ENCODE measurements at regions not wholly inside any gene's neighbourhood (a gene's known extent, or its start where the extent isn't known, plus 50 kb on each side); places are given as distances from the start of the nearest gene placed in this dataset.

GRCh38 chr18:29449424-29449823 lies 1272.5 kb upstream of the CDH2 start:
- H3K4me1 ChIP-seq, result no peaks in the 10 kb centered on the region
- TF ChIP-seq CTCF (IDR thresholded peaks at IDR 0.05), result no peak
- H3K9me3 ChIP-seq, result no peaks in the 10 kb centered on the region
- DNase-seq, result no peak
- intact Hi-C loops (cut with DNase I), result no loop called here
- no peak for ATAC-seq
- H3K36me3 ChIP-seq, result no peaks in the 10 kb centered on the region
- H3K4me3 ChIP-seq, result no peak overlapping the region
- H3K27me3 ChIP-seq (ENCODE audit: low read depth), result no peaks in the 10 kb centered on the region
- H3K27ac ChIP-seq, result no peak overlapping the region

- TF ChIP-seq CTCF (IDR thresholded peaks at IDR 0.05), result no peak
- Histone ChIP-seq H3K27me3 (ENCODE audit: low read depth) (no peaks in the 10 kb centered on the region), H3K4me1 (no peaks in the 10 kb centered on the region), H3K36me3 (no peaks in the 10 kb centered on the region), H3K27ac (no peak overlapping the region), H3K4me3 (no peak overlapping the region), H3K9me3 (no peaks in the 10 kb centered on the region)
- no peak for ATAC-seq
- no peak for DNase-seq
- intact Hi-C loops (cut with DNase I), result no loop called here
Observed at GRCh38 chr18:29439398-29439797, 1262.5 kb upstream of the CDH2 start.

- H3K27ac ChIP-seq, result no peak overlapping the region
- H3K4me1 ChIP-seq, result no peaks in the 10 kb centered on the region
- ATAC-seq (no peak), DNase-seq (no peak)
- intact Hi-C loops (cut with DNase I), result no loop called here
- H3K9me3 ChIP-seq, result no peaks in the 10 kb centered on the region
- TF ChIP-seq CTCF (IDR thresholded peaks at IDR 0.05), result no peak
- H3K36me3 ChIP-seq, result no peaks in the 10 kb centered on the region
- H3K27me3 ChIP-seq (ENCODE audit: low read depth), result no peaks in the 10 kb centered on the region
- no peak overlapping the region for H3K4me3 ChIP-seq
Observed at GRCh38 chr18:29436459-29436858, 1259.5 kb upstream of the CDH2 start.

- ATAC-seq (no peak), DNase-seq (no peak)
- Histone ChIP-seq H3K36me3 (no peaks in the 10 kb centered on the region), H3K27ac (no peak overlapping the region), H3K27me3 (ENCODE audit: low read depth) (no peaks in the 10 kb centered on the region), H3K9me3 (peaks cover 11% of the 10 kb centered on the region), H3K4me3 (no peak overlapping the region), H3K4me1 (no peaks in the 10 kb centered on the region)
- intact Hi-C loops (cut with DNase I), result no loop called here
- no peak for TF ChIP-seq CTCF (IDR thresholded peaks at IDR 0.05)
Observed at GRCh38 chr18:29434650-29435049, 1257.7 kb upstream of the CDH2 start.

GRCh38 chr18:29430416-29430815 lies 1253.5 kb upstream of the CDH2 start:
- ATAC-seq (no peak), DNase-seq (no peak)
- TF ChIP-seq CTCF (IDR thresholded peaks at IDR 0.05), result no peak
- no peaks in the 10 kb centered on the region for H3K4me1 ChIP-seq
- no peaks in the 10 kb centered on the region for H3K36me3 ChIP-seq
- H3K9me3 ChIP-seq, result peaks cover 17% of the 10 kb centered on the region
- H3K27ac ChIP-seq, result no peak overlapping the region
- intact Hi-C loops (cut with DNase I), result no loop called here
- H3K4me3 ChIP-seq, result no peak overlapping the region
- H3K27me3 ChIP-seq (ENCODE audit: low read depth), result no peaks in the 10 kb centered on the region

- no peaks in the 10 kb centered on the region for H3K4me1 ChIP-seq
- no peaks in the 10 kb centered on the region for H3K9me3 ChIP-seq
- intact Hi-C loops (cut with DNase I), result no loop called here
- TF ChIP-seq CTCF (IDR thresholded peaks at IDR 0.05), result no peak
- H3K27ac ChIP-seq, result no peak overlapping the region
- no peak overlapping the region for H3K4me3 ChIP-seq
- ATAC-seq (no peak), DNase-seq (no peak)
- H3K36me3 ChIP-seq, result no peaks in the 10 kb centered on the region
- no peaks in the 10 kb centered on the region for H3K27me3 ChIP-seq (ENCODE audit: low read depth)
Observed at GRCh38 chr18:29418136-29418535, 1241.2 kb upstream of the CDH2 start.

All from lower lobe of right lung (tissue), 2 donors.